ENCODE measurements at regions not wholly inside any gene's neighbourhood (a gene's known extent, or its start where the extent isn't known, plus 50 kb on each side); places are given as distances from the start of the nearest gene placed in this dataset.

GRCh38 chr15:36430726-36431265 is 148.6 kb upstream of the CDIN1 start:
- TF ChIP-seq, protein P1, sequence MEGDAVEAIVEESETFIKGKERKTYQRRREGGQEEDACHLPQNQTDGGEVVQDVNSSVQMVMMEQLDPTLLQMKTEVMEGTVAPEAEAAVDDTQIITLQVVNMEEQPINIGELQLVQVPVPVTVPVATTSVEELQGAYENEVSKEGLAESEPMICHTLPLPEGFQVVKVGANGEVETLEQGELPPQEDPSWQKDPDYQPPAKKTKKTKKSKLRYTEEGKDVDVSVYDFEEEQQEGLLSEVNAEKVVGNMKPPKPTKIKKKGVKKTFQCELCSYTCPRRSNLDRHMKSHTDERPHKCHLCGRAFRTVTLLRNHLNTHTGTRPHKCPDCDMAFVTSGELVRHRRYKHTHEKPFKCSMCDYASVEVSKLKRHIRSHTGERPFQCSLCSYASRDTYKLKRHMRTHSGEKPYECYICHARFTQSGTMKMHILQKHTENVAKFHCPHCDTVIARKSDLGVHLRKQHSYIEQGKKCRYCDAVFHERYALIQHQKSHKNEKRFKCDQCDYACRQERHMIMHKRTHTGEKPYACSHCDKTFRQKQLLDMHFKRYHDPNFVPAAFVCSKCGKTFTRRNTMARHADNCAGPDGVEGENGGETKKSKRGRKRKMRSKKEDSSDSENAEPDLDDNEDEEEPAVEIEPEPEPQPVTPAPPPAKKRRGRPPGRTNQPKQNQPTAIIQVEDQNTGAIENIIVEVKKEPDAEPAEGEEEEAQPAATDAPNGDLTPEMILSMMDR (IDR thresholded peaks at IDR 0.05) = no peak
- no peak for TF ChIP-seq EZH2 (IDR thresholded peaks at IDR 0.05; ENCODE audit: borderline replicate concordance, insufficient read depth, low read depth, low read length, poor library complexity, severe bottlenecking)
